Neural progenitor cell (in vitro differentiated cells): ENCODE measurements at regions not wholly inside any gene's neighbourhood (a gene's known extent, or its start where the extent isn't known, plus 50 kb on each side); places are given as distances from the start of the nearest gene placed in this dataset.

Experiments
- DNase-seq: peaks from one replicate; pipeline ENCODE4 v3.0.0-alpha.2; 2016; ENCODE audit warnings: low spot score
- H2AFZ ChIP-seq: fragments of 200-600 bp; sonication (generic); replicated peaks from 2 replicates; pipeline ENCODE4 v1.6.1; 2016; ENCODE audit warnings: antibody characterized with exemption
- H3F3A ChIP-seq: fragments of 200-600 bp; sonication (generic); 2 replicates; pipeline ENCODE4 v1.6.1; 2016; ENCODE audit warnings: antibody characterized with exemption, low read depth
- H3K27ac ChIP-seq: fragments of 200-600 bp; sonication (generic); 2 replicates; pipeline ENCODE4 v1.5.1; 2016; ENCODE audit warnings: mild to moderate bottlenecking
- H3K27me3 ChIP-seq: fragments of 200-600 bp; sonication (generic); 2 replicates; pipeline ENCODE4 v1.6.1; 2016; ENCODE audit warnings: mild to moderate bottlenecking, moderate library complexity
- H3K36me3 ChIP-seq: fragments of 200-600 bp; sonication (generic); 2 replicates; pipeline ENCODE4 v1.5.1; 2016
- H3K4me1 ChIP-seq: fragments of 200-600 bp; sonication (generic); 2 replicates; pipeline ENCODE4 v1.6.1; 2016; ENCODE audit warnings: mixed run types
- H3K4me2 ChIP-seq: fragments of 200-600 bp; sonication (generic); 2 replicates; pipeline ENCODE4 v1.6.1; 2016
- H3K4me3 ChIP-seq: fragments of 200-600 bp; sonication (generic); 2 replicates; pipeline ENCODE4 v1.5.1; 2016
- H3K79me2 ChIP-seq: fragments of 200-600 bp; sonication (generic); 2 replicates; pipeline ENCODE4 v1.6.1; 2016; ENCODE audit warnings: low read depth
- H3K9ac ChIP-seq: fragments of 200-600 bp; sonication (generic); 2 replicates; pipeline ENCODE4 v1.6.1; 2016
- H3K9me3 ChIP-seq: fragments of 200-600 bp; sonication (generic); 2 replicates; pipeline ENCODE4 v1.5.1; 2016; ENCODE audit warnings: low read depth
- H4K20me1 ChIP-seq: fragments of 200-600 bp; sonication (generic); 2 replicates; pipeline ENCODE4 v1.6.1; 2016; ENCODE audit warnings: low read depth
- H3K27ac Mint-ChIP-seq: 3 replicates; pipeline ENCODE4 v1.8.0; 2021; ENCODE audit warnings: mixed read lengths
- H3K27me3 Mint-ChIP-seq: 2 replicates; pipeline ENCODE4 v1.8.0; 2022; ENCODE audit warnings: low read depth, mild to moderate bottlenecking, inconsistent platforms, moderate library complexity, mixed read lengths; ENCODE audit not compliant: insufficient read depth
- H3K36me3 Mint-ChIP-seq: 3 replicates; pipeline ENCODE4 v1.8.0; 2021; ENCODE audit warnings: mixed read lengths
- H3K4me1 Mint-ChIP-seq: 3 replicates; pipeline ENCODE4 v1.8.0; 2021; ENCODE audit warnings: mixed read lengths
- H3K4me3 Mint-ChIP-seq: 3 replicates; pipeline ENCODE4 v1.8.0; 2021; ENCODE audit warnings: mild to moderate bottlenecking, moderate library complexity, mixed read lengths
- H3K9me3 Mint-ChIP-seq: 3 replicates; pipeline ENCODE4 v1.8.0; 2020; ENCODE audit warnings: mixed read lengths
- EZH2 ChIP-seq: fragments of 200-600 bp; sonication (generic); IDR thresholded peaks from 2 replicates; pipeline ENCODE4 v1.6.1; 2017; ENCODE audit warnings: antibody characterized with exemption, mild to moderate bottlenecking, moderate library complexity
- EZH2phosphoT487 ChIP-seq: fragments of 200-600 bp; sonication (generic); IDR thresholded peaks from 2 replicates; pipeline ENCODE4 v1.6.1; 2017; ENCODE audit warnings: antibody characterized with exemption
- TF ChIP-seq, protein P1 (sequence below): fragments of 200-600 bp; sonication (generic); IDR thresholded peaks from 2 replicates; pipeline ENCODE4 v1.5.1; 2017; ENCODE audit warnings: antibody characterized with exemption, mild to moderate bottlenecking

DNA sequence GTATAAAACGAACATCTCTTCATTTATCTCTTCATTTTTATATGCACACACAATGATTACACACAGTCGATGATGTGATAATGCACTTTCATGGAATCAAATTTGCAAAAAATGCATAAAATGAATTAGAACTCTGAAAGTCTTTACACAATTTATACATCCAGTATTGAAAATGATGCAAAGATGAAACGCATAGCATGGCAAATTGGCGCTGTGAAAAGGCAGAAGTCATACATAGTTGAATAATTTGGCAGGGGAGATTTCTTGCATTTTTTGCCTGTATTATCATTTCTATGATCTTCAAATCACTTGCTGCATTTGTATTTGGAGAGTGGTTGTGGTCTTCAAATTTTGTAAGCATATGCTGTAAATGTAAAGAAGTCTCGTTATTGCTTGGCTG lies 150.7 kb upstream of the LGALSL start:
- Histone ChIP-seq H3K4me2 (no peak overlapping the region), H4K20me1 (no peaks in the 10 kb centered on the region), H2AFZ (no peak overlapping the region), H3K79me2 (no peaks in the 10 kb centered on the region), H3K36me3 (no peaks in the 10 kb centered on the region), H3K9ac (no peak overlapping the region), H3K9me3 (no peaks in the 10 kb centered on the region), H3F3A (no peaks in the 10 kb centered on the region), H3K4me3 (no peak overlapping the region), H3K4me1 (no peaks in the 10 kb centered on the region), H3K27ac (no peak overlapping the region), H3K27me3 (no peaks in the 10 kb centered on the region)
- H3K4me3 Mint-ChIP-seq: no peak overlapping the region
- DNase-seq: no peak
- H3K27me3 Mint-ChIP-seq: no peaks in the 10 kb centered on the region
- no peaks in the 10 kb centered on the region for H3K9me3 Mint-ChIP-seq
- H3K4me1 Mint-ChIP-seq: no peaks in the 10 kb centered on the region
- H3K36me3 Mint-ChIP-seq: no peaks in the 10 kb centered on the region
- TF ChIP-seq EZH2phosphoT487 (no peak), EZH2 (no peak)
- TF ChIP-seq, protein P1, sequence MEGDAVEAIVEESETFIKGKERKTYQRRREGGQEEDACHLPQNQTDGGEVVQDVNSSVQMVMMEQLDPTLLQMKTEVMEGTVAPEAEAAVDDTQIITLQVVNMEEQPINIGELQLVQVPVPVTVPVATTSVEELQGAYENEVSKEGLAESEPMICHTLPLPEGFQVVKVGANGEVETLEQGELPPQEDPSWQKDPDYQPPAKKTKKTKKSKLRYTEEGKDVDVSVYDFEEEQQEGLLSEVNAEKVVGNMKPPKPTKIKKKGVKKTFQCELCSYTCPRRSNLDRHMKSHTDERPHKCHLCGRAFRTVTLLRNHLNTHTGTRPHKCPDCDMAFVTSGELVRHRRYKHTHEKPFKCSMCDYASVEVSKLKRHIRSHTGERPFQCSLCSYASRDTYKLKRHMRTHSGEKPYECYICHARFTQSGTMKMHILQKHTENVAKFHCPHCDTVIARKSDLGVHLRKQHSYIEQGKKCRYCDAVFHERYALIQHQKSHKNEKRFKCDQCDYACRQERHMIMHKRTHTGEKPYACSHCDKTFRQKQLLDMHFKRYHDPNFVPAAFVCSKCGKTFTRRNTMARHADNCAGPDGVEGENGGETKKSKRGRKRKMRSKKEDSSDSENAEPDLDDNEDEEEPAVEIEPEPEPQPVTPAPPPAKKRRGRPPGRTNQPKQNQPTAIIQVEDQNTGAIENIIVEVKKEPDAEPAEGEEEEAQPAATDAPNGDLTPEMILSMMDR: no peak
- H3K27ac Mint-ChIP-seq: no peak overlapping the region

DNA sequence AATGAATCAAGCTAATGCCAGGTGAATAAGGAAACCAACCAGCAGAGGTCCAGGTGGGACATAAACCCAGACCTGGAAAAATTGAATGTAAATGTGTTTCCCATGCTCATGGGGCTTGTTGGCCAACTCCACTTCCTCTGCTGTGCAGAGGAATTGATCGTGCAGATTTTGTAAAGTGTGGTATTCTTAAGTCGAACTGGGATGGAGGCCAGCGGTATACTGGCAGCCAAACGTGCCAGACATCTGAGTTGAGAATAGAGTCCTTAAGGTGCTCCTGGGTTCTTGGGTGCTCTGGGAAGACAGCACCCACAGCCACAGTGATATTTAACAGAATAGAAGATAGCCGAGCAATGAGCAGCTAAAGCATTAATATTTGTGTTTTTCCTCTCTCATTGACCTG lies 146.5 kb upstream of the LGALSL start:
- H3K27ac Mint-ChIP-seq: no peak overlapping the region
- no peaks in the 10 kb centered on the region for H3K27me3 Mint-ChIP-seq
- peaks cover 15% of the 10 kb centered on the region for H3K4me1 ChIP-seq
- H3K27me3 ChIP-seq: no peaks in the 10 kb centered on the region
- H3K79me2 ChIP-seq: no peaks in the 10 kb centered on the region
- no peak overlapping the region for H3K4me3 Mint-ChIP-seq
- H3K4me2 ChIP-seq: no peak overlapping the region
- no peaks in the 10 kb centered on the region for H3K9me3 Mint-ChIP-seq
- no peak overlapping the region for H3K27ac ChIP-seq
- peaks cover 11% of the 10 kb centered on the region for H3F3A ChIP-seq
- H3K4me1 Mint-ChIP-seq: peaks cover 23% of the 10 kb centered on the region
- H3K4me3 ChIP-seq: no peak overlapping the region
- no peaks in the 10 kb centered on the region for H3K9me3 ChIP-seq
- no peaks in the 10 kb centered on the region for H3K36me3 Mint-ChIP-seq
- no peaks in the 10 kb centered on the region for H4K20me1 ChIP-seq
- H2AFZ ChIP-seq: no peak overlapping the region
- no peak for TF ChIP-seq EZH2phosphoT487
- TF ChIP-seq EZH2: no peak
- TF ChIP-seq, protein P1: no peak
- no peaks in the 10 kb centered on the region for H3K36me3 ChIP-seq
- H3K9ac ChIP-seq: no peak overlapping the region
- DNase-seq: no peak

DNA sequence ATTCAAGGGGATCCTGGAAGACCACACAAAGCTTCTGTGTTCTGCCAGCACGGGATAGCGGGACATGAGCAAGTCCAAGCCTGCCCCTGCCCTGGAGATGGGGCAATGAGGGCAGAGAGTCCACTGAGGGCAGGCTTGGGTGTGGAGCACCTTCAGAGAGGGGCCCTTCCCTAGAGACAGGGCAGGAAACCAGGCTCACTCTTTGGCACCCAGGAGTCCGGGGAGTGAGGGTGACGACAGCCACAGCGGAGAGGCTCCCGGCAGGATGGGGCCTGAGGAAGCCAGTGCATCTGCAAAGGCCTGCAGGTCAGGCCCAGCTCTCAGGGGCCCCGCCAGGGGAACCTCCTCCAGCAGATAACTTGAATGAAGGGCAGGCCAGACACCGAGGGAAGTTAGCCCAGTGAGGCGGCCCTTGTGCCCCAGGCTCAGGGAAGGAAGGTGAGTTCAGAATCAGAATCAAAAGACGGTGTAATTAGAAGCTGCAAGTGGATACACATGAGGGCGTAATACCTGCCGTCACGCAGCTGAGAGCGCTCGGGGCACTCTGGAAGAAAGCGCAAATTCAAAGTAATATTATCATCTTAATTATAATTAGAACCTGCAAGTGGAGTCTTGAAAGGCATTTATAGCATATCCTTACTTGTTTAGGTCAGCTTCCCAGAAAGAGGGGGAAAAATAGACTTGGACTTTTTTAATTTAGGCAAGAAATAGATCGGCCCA lies 142.6 kb upstream of the LGALSL start:
- H3K9ac ChIP-seq: no peak overlapping the region
- H3K9me3 ChIP-seq: no peaks in the 10 kb centered on the region
- H3K27ac ChIP-seq: peak overlapping the region; percentile 27
- H3K79me2 ChIP-seq: no peaks in the 10 kb centered on the region
- peaks cover 14% of the 10 kb centered on the region for H3F3A ChIP-seq
- peaks cover 37% of the 10 kb centered on the region for H3K4me1 Mint-ChIP-seq
- peak overlapping the region; percentile 88 for H2AFZ ChIP-seq
- H3K9me3 Mint-ChIP-seq: no peaks in the 10 kb centered on the region
- peaks cover 18% of the 10 kb centered on the region for H3K4me1 ChIP-seq
- H3K4me3 ChIP-seq: no peak overlapping the region
- no peak for DNase-seq
- no peaks in the 10 kb centered on the region for H3K36me3 ChIP-seq
- H3K4me3 Mint-ChIP-seq: peak overlapping the region; percentile 44
- H4K20me1 ChIP-seq: no peaks in the 10 kb centered on the region
- TF ChIP-seq, protein P1: no peak
- TF ChIP-seq EZH2phosphoT487 (no peak), EZH2 (no peak)
- no peaks in the 10 kb centered on the region for H3K36me3 Mint-ChIP-seq
- peaks cover 4% of the 10 kb centered on the region for H3K27me3 Mint-ChIP-seq
- peak overlapping the region; percentile 95 for H3K27ac Mint-ChIP-seq
- H3K27me3 ChIP-seq: no peaks in the 10 kb centered on the region
- peak overlapping the region; percentile 58 for H3K4me2 ChIP-seq
